Smooth muscle cell (in vitro differentiated cells): ENCODE measurements at regions not wholly inside any gene's neighbourhood (a gene's known extent, or its start where the extent isn't known, plus 50 kb on each side); places are given as distances from the start of the nearest gene placed in this dataset.

Experiments
- DNase-seq: peaks from one replicate; lab custom pipeline; 2025; ENCODE audit not compliant: unreplicated experiment; lab: John Stamatoyannopoulos, UW
- H2AFZ ChIP-seq: fragments of 200-600 bp; sonication (generic); 2 replicates; pipeline ENCODE4 v1.6.0; 2016; ENCODE audit warnings: antibody characterized with exemption, low read depth, mild to moderate bottlenecking
- H3F3A ChIP-seq: fragments of 200-600 bp; sonication (generic); 2 replicates; pipeline ENCODE4 v1.6.0; 2017; ENCODE audit warnings: antibody characterized with exemption, low read depth
- H3K27ac ChIP-seq: fragments of 200-600 bp; sonication (generic); 2 replicates; pipeline ENCODE4 v1.5.1; 2016; ENCODE audit warnings: low read depth, mild to moderate bottlenecking
- H3K27me3 ChIP-seq: fragments of 200-600 bp; sonication (generic); 2 replicates; pipeline ENCODE4 v1.6.1; 2016; ENCODE audit warnings: low read depth, mild to moderate bottlenecking
- H3K36me3 ChIP-seq: fragments of 200-600 bp; sonication (generic); 2 replicates; pipeline ENCODE4 v1.5.1; 2016; ENCODE audit warnings: low read depth
- H3K4me1 ChIP-seq: fragments of 200-600 bp; sonication (generic); 2 replicates; pipeline ENCODE4 v1.5.1; 2016; ENCODE audit warnings: low read depth
- H3K4me2 ChIP-seq: fragments of 200-600 bp; sonication (generic); 2 replicates; pipeline ENCODE4 v1.6.0; 2016; ENCODE audit warnings: mild to moderate bottlenecking
- H3K4me3 ChIP-seq: fragments of 200-600 bp; sonication (generic); 2 replicates; pipeline ENCODE4 v1.5.1; 2016; ENCODE audit warnings: mild to moderate bottlenecking
- H3K79me2 ChIP-seq: fragments of 200-600 bp; sonication (generic); 2 replicates; pipeline ENCODE4 v1.6.0; 2016; ENCODE audit warnings: low read depth, mild to moderate bottlenecking
- H3K9ac ChIP-seq: fragments of 200-600 bp; sonication (generic); 2 replicates; pipeline ENCODE4 v1.6.0; 2016; ENCODE audit warnings: low read depth
- H3K9me3 ChIP-seq: fragments of 200-600 bp; sonication (generic); replicated peaks from 2 replicates; pipeline ENCODE4 v1.5.1; 2016; ENCODE audit warnings: low read depth
- H4K20me1 ChIP-seq: fragments of 200-600 bp; sonication (generic); 2 replicates; pipeline ENCODE4 v1.6.0; 2016; ENCODE audit warnings: low read depth
- WGBS: methylation state at CpG from one replicate; pipeline ENCODE4 v1.1.7; 2016; ENCODE audit warnings: low lambda C conversion rate; 5-methylcytosine and 5-hydroxymethylcytosine counted together
- TF ChIP-seq, protein P1 (sequence below): fragments of 200-600 bp; sonication (generic); IDR thresholded peaks from 2 replicates; pipeline ENCODE4 v1.5.1; 2017; ENCODE audit warnings: borderline replicate concordance, mild to moderate bottlenecking, antibody characterized with exemption; ENCODE audit not compliant: insufficient read depth, poor library complexity, severe bottlenecking

DNA sequence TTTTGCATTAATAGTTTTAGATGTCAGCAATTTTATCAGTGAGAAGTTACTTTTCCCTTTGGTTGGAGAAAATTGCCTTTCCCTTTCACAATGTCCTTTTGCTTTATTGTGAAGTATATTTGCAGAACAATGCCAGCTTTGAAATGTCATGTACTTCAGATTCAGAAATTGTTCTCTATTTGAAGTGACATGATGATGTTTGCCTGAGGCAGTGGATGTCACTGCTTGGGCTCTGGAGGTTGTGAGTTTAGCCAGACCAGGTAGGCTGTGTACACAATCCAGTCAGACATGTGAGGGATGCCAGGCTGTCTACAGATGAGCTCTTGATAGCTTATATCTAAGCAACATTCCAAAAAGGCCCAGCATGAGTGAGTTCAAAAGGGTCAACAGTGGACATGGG, 451.9 kb upstream of the FBXO33 start:
- H3K9ac ChIP-seq, result no peak overlapping the region
- TF ChIP-seq, protein P1, sequence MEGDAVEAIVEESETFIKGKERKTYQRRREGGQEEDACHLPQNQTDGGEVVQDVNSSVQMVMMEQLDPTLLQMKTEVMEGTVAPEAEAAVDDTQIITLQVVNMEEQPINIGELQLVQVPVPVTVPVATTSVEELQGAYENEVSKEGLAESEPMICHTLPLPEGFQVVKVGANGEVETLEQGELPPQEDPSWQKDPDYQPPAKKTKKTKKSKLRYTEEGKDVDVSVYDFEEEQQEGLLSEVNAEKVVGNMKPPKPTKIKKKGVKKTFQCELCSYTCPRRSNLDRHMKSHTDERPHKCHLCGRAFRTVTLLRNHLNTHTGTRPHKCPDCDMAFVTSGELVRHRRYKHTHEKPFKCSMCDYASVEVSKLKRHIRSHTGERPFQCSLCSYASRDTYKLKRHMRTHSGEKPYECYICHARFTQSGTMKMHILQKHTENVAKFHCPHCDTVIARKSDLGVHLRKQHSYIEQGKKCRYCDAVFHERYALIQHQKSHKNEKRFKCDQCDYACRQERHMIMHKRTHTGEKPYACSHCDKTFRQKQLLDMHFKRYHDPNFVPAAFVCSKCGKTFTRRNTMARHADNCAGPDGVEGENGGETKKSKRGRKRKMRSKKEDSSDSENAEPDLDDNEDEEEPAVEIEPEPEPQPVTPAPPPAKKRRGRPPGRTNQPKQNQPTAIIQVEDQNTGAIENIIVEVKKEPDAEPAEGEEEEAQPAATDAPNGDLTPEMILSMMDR, result no peak
- no peaks in the 10 kb centered on the region for H4K20me1 ChIP-seq
- no peaks in the 10 kb centered on the region for H3K9me3 ChIP-seq
- no peaks in the 10 kb centered on the region for H3K4me1 ChIP-seq
- H2AFZ ChIP-seq, result no peak overlapping the region
- no peak overlapping the region for H3K27ac ChIP-seq
- no peaks in the 10 kb centered on the region for H3K27me3 ChIP-seq
- no peaks in the 10 kb centered on the region for H3K79me2 ChIP-seq
- no peak for DNase-seq
- no peak overlapping the region for H3K4me3 ChIP-seq
- no peak overlapping the region for H3K4me2 ChIP-seq
- no peaks in the 10 kb centered on the region for H3F3A ChIP-seq
- H3K36me3 ChIP-seq, result no peaks in the 10 kb centered on the region

DNA sequence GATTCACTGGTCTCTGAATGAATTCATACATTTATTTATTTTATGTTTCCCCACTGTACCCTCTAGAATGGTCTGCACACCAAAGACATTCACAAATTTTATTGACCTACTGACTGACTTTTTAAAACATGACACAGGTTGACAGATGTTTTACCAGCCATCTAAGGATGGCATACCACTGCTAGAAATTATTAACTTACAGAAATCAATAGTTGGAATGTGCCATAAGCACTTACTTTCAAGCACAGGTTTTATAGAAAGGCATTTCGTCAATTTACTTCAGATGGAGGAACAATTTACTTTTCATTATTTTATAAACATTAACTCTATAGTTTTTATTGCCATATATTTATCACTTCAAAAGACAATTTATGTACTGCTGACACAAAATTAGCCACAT, 448.7 kb upstream of the FBXO33 start:
- Histone ChIP-seq H3K27ac (no peak overlapping the region), H3K27me3 (no peaks in the 10 kb centered on the region), H3K4me3 (no peak overlapping the region), H4K20me1 (no peaks in the 10 kb centered on the region), H3K4me1 (no peaks in the 10 kb centered on the region), H2AFZ (no peak overlapping the region), H3K9ac (no peak overlapping the region), H3K79me2 (no peaks in the 10 kb centered on the region), H3K9me3 (no peaks in the 10 kb centered on the region), H3K36me3 (no peaks in the 10 kb centered on the region), H3K4me2 (no peak overlapping the region), H3F3A (no peaks in the 10 kb centered on the region)
- TF ChIP-seq, protein P1, result no peak
- no peak for DNase-seq
- WGBS, result 87% methylated on average over 1 of the region's 1 CpG

DNA sequence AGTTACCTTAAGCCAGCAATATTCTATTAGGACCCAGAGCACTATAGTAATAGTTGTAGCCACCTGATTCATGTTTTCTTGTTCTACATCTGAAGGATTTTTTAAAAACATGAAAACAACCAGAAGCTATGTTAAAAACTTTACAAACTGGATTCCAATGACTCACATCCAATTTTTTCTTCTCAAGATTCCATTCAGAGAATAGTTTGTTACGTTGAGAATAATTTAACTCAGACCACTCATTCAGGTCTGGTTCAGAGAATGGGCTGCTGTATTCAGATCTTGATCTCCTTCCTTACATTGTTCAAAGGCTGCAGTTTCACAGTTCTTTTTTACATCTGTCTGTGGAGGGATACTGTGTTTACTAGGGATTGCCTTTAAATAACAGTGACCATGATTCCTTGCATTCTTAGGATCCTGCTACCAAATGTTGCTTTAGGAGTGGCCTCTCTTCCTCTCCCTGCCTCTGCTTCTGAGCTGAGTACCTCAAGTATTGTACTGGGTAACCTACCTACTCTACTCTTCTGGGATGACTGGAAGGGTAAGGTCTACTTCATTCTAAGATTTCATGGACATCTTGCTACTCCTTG, 448.0 kb upstream of the FBXO33 start:
- DNase-seq, result no peak
- Histone ChIP-seq H4K20me1 (no peaks in the 10 kb centered on the region), H3K4me2 (no peak overlapping the region), H3F3A (no peaks in the 10 kb centered on the region), H3K4me1 (no peaks in the 10 kb centered on the region), H3K9me3 (no peaks in the 10 kb centered on the region), H3K4me3 (no peak overlapping the region), H2AFZ (no peak overlapping the region), H3K9ac (no peak overlapping the region), H3K79me2 (no peaks in the 10 kb centered on the region), H3K27ac (no peak overlapping the region), H3K27me3 (no peaks in the 10 kb centered on the region), H3K36me3 (no peaks in the 10 kb centered on the region)
- TF ChIP-seq, protein P1, result no peak
- 48% methylated on average over 1 of the region's 1 CpG for WGBS

DNA sequence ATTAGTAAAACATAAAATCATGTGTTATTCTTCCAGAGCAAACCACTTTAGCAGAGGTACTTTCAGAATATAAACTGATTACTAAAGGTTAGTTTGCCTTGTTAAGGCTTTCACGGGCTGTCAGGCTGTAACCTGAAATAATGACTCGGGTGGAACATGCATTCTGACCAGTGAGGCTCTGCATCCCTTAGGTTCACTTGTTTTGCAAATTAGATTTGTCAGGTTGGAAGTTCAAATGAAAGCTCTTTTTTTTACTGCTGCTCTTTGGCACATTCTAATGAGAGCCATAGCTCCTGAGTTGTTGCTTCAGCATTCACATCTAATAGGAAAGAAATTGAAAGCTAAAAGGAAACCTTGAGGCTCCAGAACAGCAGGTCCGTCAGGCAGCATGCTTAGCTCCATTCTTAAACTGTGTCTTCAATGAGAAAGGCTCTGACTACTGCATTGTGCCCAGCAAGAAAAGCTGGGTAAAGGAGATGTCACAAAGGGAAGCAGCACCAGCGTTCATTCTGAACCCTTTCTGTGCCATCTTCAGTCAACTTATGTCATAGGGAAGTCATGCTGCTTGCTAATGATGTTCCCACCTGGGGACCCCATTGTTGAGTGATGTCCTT, 445.5 kb upstream of the FBXO33 start:
- H3K27ac ChIP-seq, result no peak overlapping the region
- 81% methylated on average over 4 of the region's 4 CpGs for WGBS
- TF ChIP-seq, protein P1, result no peak

More for the DNA sequence above, 445.5 kb upstream of the FBXO33 start:
- Histone ChIP-seq H2AFZ (no peak overlapping the region), H3K79me2 (no peaks in the 10 kb centered on the region), H3K9me3 (no peaks in the 10 kb centered on the region), H3K4me1 (no peaks in the 10 kb centered on the region), H3K9ac (no peak overlapping the region), H3K27me3 (no peaks in the 10 kb centered on the region), H3F3A (no peaks in the 10 kb centered on the region), H3K4me2 (no peak overlapping the region), H4K20me1 (no peaks in the 10 kb centered on the region), H3K4me3 (no peak overlapping the region), H3K36me3 (no peaks in the 10 kb centered on the region)
- DNase-seq, result no peak
